ENCODE measurements at regions not wholly inside any gene's neighbourhood (a gene's known extent, or its start where the extent isn't known, plus 50 kb on each side); places are given as distances from the start of the nearest gene placed in this dataset.
A peak's percentile ranks its signal among the peaks of the same experiment; 100 is the strongest.

DNA sequence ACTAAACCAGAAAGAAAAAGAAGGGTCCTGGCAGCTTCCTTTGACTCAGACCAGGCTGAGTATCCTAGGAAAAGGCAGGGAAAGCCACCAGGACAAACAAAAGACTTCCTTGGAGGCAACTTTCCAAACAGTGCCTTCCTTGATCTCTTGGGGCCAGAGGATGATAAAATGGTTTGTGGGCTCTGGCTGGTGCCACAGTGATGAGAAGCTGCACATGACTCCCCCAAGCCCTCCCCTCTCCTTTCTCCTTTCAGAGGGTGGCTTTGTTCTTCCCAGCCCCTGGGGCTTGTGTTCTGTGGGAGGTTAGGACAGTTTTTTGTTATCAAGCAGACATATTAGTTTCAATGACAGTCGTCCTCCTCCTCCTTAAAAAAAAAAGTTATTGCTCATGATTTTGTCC, 183.2 kb downstream of the SEM1 start:
- Histone ChIP-seq H3K4me3 (no peak overlapping the region), H3K27ac (no peak overlapping the region), H3K36me3 (no peaks in the 10 kb centered on the region), H3K27me3 (no peaks in the 10 kb centered on the region), H3K4me1 (no peaks in the 10 kb centered on the region), H3K9me3 (no peaks in the 10 kb centered on the region)
- no peak for DNase-seq
- TF ChIP-seq, protein P1, sequence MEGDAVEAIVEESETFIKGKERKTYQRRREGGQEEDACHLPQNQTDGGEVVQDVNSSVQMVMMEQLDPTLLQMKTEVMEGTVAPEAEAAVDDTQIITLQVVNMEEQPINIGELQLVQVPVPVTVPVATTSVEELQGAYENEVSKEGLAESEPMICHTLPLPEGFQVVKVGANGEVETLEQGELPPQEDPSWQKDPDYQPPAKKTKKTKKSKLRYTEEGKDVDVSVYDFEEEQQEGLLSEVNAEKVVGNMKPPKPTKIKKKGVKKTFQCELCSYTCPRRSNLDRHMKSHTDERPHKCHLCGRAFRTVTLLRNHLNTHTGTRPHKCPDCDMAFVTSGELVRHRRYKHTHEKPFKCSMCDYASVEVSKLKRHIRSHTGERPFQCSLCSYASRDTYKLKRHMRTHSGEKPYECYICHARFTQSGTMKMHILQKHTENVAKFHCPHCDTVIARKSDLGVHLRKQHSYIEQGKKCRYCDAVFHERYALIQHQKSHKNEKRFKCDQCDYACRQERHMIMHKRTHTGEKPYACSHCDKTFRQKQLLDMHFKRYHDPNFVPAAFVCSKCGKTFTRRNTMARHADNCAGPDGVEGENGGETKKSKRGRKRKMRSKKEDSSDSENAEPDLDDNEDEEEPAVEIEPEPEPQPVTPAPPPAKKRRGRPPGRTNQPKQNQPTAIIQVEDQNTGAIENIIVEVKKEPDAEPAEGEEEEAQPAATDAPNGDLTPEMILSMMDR (IDR thresholded peaks at IDR 0.05) = no peak
- TF ChIP-seq POLR2A (IDR thresholded peaks at IDR 0.05) = no peak
- intact Hi-C loops (cut with DNase I; ENCODE audit: low total_unique reads) = no loop called here

DNA sequence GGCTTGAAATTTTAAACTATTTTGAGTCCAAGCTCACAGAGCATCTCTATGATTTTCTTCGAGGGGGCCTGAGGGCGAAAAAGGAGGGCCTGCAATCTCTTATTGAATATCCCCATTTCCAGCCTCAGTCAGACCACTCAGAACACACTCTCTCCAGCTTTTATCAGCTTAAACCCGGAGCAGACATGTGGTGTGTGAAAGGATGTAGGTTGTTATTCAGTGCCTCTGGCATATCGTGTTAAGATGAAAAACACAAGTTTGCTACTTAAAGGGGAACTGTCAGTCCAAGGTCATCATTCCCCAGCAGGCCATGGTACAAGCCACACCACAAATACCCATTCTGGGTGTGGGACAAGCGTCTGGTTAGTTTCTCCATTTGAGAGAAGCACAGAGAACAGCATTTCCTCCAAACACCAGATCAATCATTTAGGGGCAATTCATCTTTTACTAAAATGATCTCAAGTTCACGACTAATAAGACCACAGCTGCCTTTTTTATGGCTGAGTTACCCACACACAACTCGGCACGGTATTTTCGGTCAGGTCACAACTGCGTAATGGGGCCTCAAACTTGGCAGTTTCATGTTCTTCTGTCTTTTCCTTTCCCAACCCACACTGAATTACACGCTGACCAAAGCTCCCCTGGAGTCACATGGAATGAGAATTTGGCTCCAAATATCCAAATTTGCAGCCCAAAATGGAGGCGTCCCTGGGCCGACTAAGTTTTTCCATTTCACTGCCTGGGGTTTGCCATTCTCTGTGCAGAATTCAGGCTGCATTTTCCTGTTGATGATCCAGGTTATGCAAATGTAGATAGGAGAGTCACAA, 188.4 kb downstream of the SEM1 start:
- Histone ChIP-seq H3K4me3 (no peak overlapping the region), H3K27ac (no peak overlapping the region), H3K36me3 (no peaks in the 10 kb centered on the region), H3K9me3 (no peaks in the 10 kb centered on the region), H3K4me1 (no peaks in the 10 kb centered on the region), H3K27me3 (no peaks in the 10 kb centered on the region)
- TF ChIP-seq, protein P1 (IDR thresholded peaks at IDR 0.05) = no peak
- no peak for TF ChIP-seq POLR2A (IDR thresholded peaks at IDR 0.05)
- intact Hi-C loops (cut with DNase I; ENCODE audit: low total_unique reads) = no loop called here
- DNase-seq = peak in 1 of 2 donors; percentile 24

DNA sequence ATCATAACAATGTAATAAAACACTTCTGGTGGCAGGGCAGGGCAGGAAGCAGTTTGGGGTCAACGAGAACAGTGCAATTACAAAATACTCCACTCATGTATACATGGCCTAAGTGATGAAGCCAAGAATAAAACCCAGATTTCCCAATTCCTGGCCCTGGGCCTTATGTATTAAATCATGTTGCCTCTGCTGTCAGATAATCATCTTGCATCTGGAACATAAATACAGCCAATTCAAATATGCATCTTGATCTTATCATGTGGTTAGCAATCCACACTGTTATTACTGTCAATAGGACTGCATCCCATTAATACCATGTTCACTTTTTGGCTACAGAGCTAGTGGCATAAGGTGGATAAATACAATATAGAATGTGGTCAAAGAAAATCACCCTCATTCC, 186.5 kb upstream of the SLC25A13 start:
- no peaks in the 10 kb centered on the region for H3K27me3 ChIP-seq
- no peak overlapping the region for H3K27ac ChIP-seq
- H3K4me1 ChIP-seq = no peaks in the 10 kb centered on the region
- no peak for DNase-seq
- intact Hi-C loops (cut with DNase I; ENCODE audit: low total_unique reads) = no loop called here
- TF ChIP-seq, protein P1 (IDR thresholded peaks at IDR 0.05) = no peak
- no peak for TF ChIP-seq POLR2A (IDR thresholded peaks at IDR 0.05)
- H3K36me3 ChIP-seq = no peaks in the 10 kb centered on the region
- H3K4me3 ChIP-seq = no peak overlapping the region
- no peaks in the 10 kb centered on the region for H3K9me3 ChIP-seq

GRCh38 chr7:96503597-96503996, 181.7 kb upstream of the SLC25A13 start:
- H3K36me3 ChIP-seq = no peaks in the 10 kb centered on the region
- H3K9me3 ChIP-seq = no peaks in the 10 kb centered on the region
- no peaks in the 10 kb centered on the region for H3K27me3 ChIP-seq
- TF ChIP-seq, protein P1 (IDR thresholded peaks at IDR 0.05) = no peak
- no peak for TF ChIP-seq POLR2A (IDR thresholded peaks at IDR 0.05)
- H3K27ac ChIP-seq = no peak overlapping the region
- H3K4me1 ChIP-seq = no peaks in the 10 kb centered on the region
- intact Hi-C loops (cut with DNase I; ENCODE audit: low total_unique reads) = no loop called here
- H3K4me3 ChIP-seq = no peak overlapping the region
- DNase-seq = no peak

- no peak overlapping the region for H3K27ac ChIP-seq
- H3K27me3 ChIP-seq = no peaks in the 10 kb centered on the region
- no peaks in the 10 kb centered on the region for H3K4me1 ChIP-seq
- TF ChIP-seq, protein P1 (IDR thresholded peaks at IDR 0.05) = no peak
- TF ChIP-seq POLR2A (IDR thresholded peaks at IDR 0.05) = no peak
- intact Hi-C loops (cut with DNase I; ENCODE audit: low total_unique reads) = no loop called here
- no peak for DNase-seq
- H3K9me3 ChIP-seq = no peaks in the 10 kb centered on the region
- H3K36me3 ChIP-seq = no peaks in the 10 kb centered on the region
- no peak overlapping the region for H3K4me3 ChIP-seq
Observed at GRCh38 chr7:96501318-96501717, 179.4 kb upstream of the SLC25A13 start.
